Thyroid gland (tissue), 4 donors: ENCODE measurements at regions not wholly inside any gene's neighbourhood (a gene's known extent, or its start where the extent isn't known, plus 50 kb on each side); places are given as distances from the start of the nearest gene placed in this dataset.

Experiments used
- POLR2A ChIP-seq, 2 donors: fragments of 450-650 bp; IDR thresholded peaks; one replicate each; pipeline ENCODE4 v1.6.1; 2017; ENCODE audit warnings: antibody characterized with exemption in 2 of 2, mild to moderate bottlenecking in 2 of 2, moderate library complexity in 1 of 2
- TF ChIP-seq, protein P1 (sequence below), 6 experiments: fragments of 200-600 bp in 3 of 6; fragments of 450-650 bp in 3 of 6; sonication (generic) in 3 of 6; IDR thresholded peaks; one replicate each; pipeline ENCODE4 v1.5.1; 2016 to 2019; ENCODE audit warnings: antibody characterized with exemption in 6 of 6, mild to moderate bottlenecking in 2 of 6, inconsistent platforms in 1 of 6, moderate library complexity in 1 of 6

DNA sequence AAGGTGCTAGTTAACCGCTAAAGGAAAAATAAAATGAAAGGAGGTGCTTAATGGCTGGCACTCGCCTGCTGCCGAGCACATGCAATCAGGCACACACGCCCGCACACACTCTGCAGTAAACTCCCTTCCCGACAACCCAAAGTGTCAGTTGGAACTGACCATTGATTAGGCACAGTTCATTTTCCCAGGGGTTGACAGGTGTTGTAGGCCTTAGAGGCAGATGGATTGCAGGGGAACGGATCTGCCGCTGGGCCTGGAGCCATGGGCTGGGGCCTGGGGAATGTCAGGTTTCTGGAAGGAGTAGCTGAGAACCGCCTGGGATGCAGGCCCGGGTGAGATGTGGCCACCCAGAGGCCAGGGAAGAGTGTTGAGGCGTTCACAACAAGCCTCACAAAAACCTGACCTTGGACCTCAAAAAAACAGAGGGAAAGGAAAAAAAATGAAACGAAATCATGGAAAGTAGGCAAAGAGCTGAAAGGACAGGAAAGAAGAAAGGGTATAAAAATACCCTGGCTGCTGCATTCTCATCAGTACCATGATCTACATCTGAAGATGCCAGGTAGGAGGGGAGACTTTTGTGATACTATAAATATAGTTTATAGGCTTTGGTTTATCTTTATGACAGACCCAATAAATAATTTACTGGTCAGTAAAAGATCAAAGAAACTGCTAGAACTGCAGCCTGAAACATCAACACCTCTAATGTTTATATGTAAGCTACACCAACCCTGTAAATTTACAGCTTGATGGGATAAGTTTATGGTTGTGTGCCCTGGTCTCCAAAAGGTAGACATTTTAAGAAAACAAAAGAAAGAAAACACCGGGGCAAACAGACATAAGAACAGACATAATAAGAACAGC, 313.4 kb downstream of the BUD13 start:
- no peak for TF ChIP-seq POLR2A (IDR thresholded peaks at IDR 0.05)
- TF ChIP-seq, protein P1, sequence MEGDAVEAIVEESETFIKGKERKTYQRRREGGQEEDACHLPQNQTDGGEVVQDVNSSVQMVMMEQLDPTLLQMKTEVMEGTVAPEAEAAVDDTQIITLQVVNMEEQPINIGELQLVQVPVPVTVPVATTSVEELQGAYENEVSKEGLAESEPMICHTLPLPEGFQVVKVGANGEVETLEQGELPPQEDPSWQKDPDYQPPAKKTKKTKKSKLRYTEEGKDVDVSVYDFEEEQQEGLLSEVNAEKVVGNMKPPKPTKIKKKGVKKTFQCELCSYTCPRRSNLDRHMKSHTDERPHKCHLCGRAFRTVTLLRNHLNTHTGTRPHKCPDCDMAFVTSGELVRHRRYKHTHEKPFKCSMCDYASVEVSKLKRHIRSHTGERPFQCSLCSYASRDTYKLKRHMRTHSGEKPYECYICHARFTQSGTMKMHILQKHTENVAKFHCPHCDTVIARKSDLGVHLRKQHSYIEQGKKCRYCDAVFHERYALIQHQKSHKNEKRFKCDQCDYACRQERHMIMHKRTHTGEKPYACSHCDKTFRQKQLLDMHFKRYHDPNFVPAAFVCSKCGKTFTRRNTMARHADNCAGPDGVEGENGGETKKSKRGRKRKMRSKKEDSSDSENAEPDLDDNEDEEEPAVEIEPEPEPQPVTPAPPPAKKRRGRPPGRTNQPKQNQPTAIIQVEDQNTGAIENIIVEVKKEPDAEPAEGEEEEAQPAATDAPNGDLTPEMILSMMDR (IDR thresholded peaks at IDR 0.05): no peak
